ENCODE measurements at regions not wholly inside any gene's neighbourhood (a gene's known extent, or its start where the extent isn't known, plus 50 kb on each side); places are given as distances from the start of the nearest gene placed in this dataset.
"Not testable (repeated sequence)": the region's sequence is repeated elsewhere in the genome, so short reads cannot be mapped to it uniquely, and the experiment has no call there.

- Histone ChIP-seq H3K9me3 (peaks cover 0 to 12% of the 10 kb centered on the region in 2 donors), H3K27ac (no peak overlapping the region), H3K36me3 (no peaks in the 10 kb centered on the region), H3K4me1 (no peaks in the 10 kb centered on the region), H3K4me3 (no peak overlapping the region), H3K27me3 (no peaks in the 10 kb centered on the region)
- no peak for TF ChIP-seq CTCF (IDR thresholded peaks at IDR 0.05)
- DNase-seq (ENCODE audit: low spot score), result no peak
Measured at GRCh38 chr5:12623408-12623807, 719.2 kb upstream of the CTNND2 start.

GRCh38 chr5:12616093-12616492, 711.8 kb upstream of the CTNND2 start:
- DNase-seq (ENCODE audit: low spot score), result no peak
- H3K27me3 ChIP-seq, result no peaks in the 10 kb centered on the region
- H3K4me1 ChIP-seq, result no peaks in the 10 kb centered on the region
- H3K36me3 ChIP-seq, result no peaks in the 10 kb centered on the region
- H3K27ac ChIP-seq, result no peak overlapping the region
- peaks cover 0 to 10% of the 10 kb centered on the region in 2 donors for H3K9me3 ChIP-seq
- no peak overlapping the region for H3K4me3 ChIP-seq
- no peak for TF ChIP-seq CTCF (IDR thresholded peaks at IDR 0.05)

GRCh38 chr5:12615141-12615820, 711.0 kb upstream of the CTNND2 start:
- Histone ChIP-seq H3K27me3 (no peaks in the 10 kb centered on the region), H3K36me3 (no peaks in the 10 kb centered on the region), H3K4me3 (no peak overlapping the region), H3K27ac (no peak overlapping the region), H3K9me3 (peaks cover 0 to 4% of the 10 kb centered on the region in 2 donors), H3K4me1 (no peaks in the 10 kb centered on the region)
- no peak for TF ChIP-seq CTCF (IDR thresholded peaks at IDR 0.05)
- DNase-seq (ENCODE audit: low spot score), result no peak

GRCh38 chr5:12614608-12615007, 710.4 kb upstream of the CTNND2 start:
- H3K27ac ChIP-seq, result no peak overlapping the region
- no peak for DNase-seq (ENCODE audit: low spot score)
- no peak for TF ChIP-seq CTCF (IDR thresholded peaks at IDR 0.05)
- H3K9me3 ChIP-seq, result peaks cover 0 to 4% of the 10 kb centered on the region in 2 donors
- H3K36me3 ChIP-seq, result no peaks in the 10 kb centered on the region
- no peaks in the 10 kb centered on the region for H3K4me1 ChIP-seq
- no peaks in the 10 kb centered on the region for H3K27me3 ChIP-seq
- H3K4me3 ChIP-seq, result no peak overlapping the region

GRCh38 chr5:12611132-12611531, 706.9 kb upstream of the CTNND2 start:
- peaks cover 0 to 17% of the 10 kb centered on the region in 2 donors for H3K9me3 ChIP-seq
- H3K27ac ChIP-seq, result no peak overlapping the region
- no peak for TF ChIP-seq CTCF (IDR thresholded peaks at IDR 0.05)
- no peak for DNase-seq (ENCODE audit: low spot score)
- H3K36me3 ChIP-seq, result no peaks in the 10 kb centered on the region
- H3K27me3 ChIP-seq, result no peaks in the 10 kb centered on the region
- no peak overlapping the region for H3K4me3 ChIP-seq
- H3K4me1 ChIP-seq, result no peaks in the 10 kb centered on the region

GRCh38 chr5:12607817-12608216, 703.6 kb upstream of the CTNND2 start:
- not testable (repeated sequence) for H3K36me3 ChIP-seq; H3K4me3 ChIP-seq; H3K27me3 ChIP-seq; H3K27ac ChIP-seq; DNase-seq (ENCODE audit: low spot score); H3K4me1 ChIP-seq
- peaks cover 0 to 17% of the 10 kb centered on the region in 2 donors for H3K9me3 ChIP-seq
